Type B pancreatic cell (in vitro differentiated cells): ENCODE measurements at regions not wholly inside any gene's neighbourhood (a gene's known extent, or its start where the extent isn't known, plus 50 kb on each side); places are given as distances from the start of the nearest gene placed in this dataset.

Experiments used
- DNase-seq: peaks from one replicate; pipeline ENCODE4 v3.0.0; 2021; ENCODE audit warnings: mixed read lengths; ENCODE audit not compliant: unreplicated experiment; ENCODE audit errors: extremely low spot score
- H3K27ac Mint-ChIP-seq: 2 replicates; pipeline ENCODE4 v1.8.0; 2021; ENCODE audit warnings: mild to moderate bottlenecking, mixed read lengths
- H3K27me3 Mint-ChIP-seq: 2 replicates; pipeline ENCODE4 v1.8.0; 2021; ENCODE audit warnings: mixed read lengths
- H3K36me3 Mint-ChIP-seq: 2 replicates; pipeline ENCODE4 v1.8.0; 2021; ENCODE audit warnings: mixed read lengths
- H3K4me1 Mint-ChIP-seq: one replicate; pipeline ENCODE4 v1.8.0; 2021; ENCODE audit warnings: mixed read lengths; ENCODE audit not compliant: unreplicated experiment
- H3K4me3 Mint-ChIP-seq: 2 replicates; pipeline ENCODE4 v1.8.0; 2021; ENCODE audit warnings: mild to moderate bottlenecking, mixed read lengths
- H3K9me3 Mint-ChIP-seq: 2 replicates; pipeline ENCODE4 v1.8.0; 2021; ENCODE audit warnings: mixed read lengths
- CTCF ChIP-seq: fragments of 200-600 bp; sonication (generic); conservative IDR thresholded peaks from 2 replicates; pipeline ENCODE4 v1.5.0; 2021; ENCODE audit warnings: antibody characterized with exemption, mild to moderate bottlenecking

- no peak for DNase-seq
- peak overlapping the region; percentile 26 for H3K4me3 Mint-ChIP-seq
- H3K9me3 Mint-ChIP-seq: peaks cover 3% of the 10 kb centered on the region
- no peaks in the 10 kb centered on the region for H3K4me1 Mint-ChIP-seq
- peak overlapping the region; percentile 60 for H3K27ac Mint-ChIP-seq
- H3K36me3 Mint-ChIP-seq: peaks cover 22% of the 10 kb centered on the region
- no peaks in the 10 kb centered on the region for H3K27me3 Mint-ChIP-seq
- TF ChIP-seq CTCF: no peak
These were observed 587.6 kb upstream of the DIPK2B start for GRCh38 chrX:45788315-45788714.

GRCh38 chrX:45784590-45784989, 583.9 kb upstream of the DIPK2B start:
- Mint-ChIP-seq H3K27ac (no peak overlapping the region), H3K36me3 (peaks cover 7% of the 10 kb centered on the region), H3K27me3 (no peaks in the 10 kb centered on the region), H3K4me3 (no peak overlapping the region), H3K4me1 (peaks cover 4% of the 10 kb centered on the region), H3K9me3 (no peaks in the 10 kb centered on the region)
- no peak for TF ChIP-seq CTCF
- no peak for DNase-seq

DNA sequence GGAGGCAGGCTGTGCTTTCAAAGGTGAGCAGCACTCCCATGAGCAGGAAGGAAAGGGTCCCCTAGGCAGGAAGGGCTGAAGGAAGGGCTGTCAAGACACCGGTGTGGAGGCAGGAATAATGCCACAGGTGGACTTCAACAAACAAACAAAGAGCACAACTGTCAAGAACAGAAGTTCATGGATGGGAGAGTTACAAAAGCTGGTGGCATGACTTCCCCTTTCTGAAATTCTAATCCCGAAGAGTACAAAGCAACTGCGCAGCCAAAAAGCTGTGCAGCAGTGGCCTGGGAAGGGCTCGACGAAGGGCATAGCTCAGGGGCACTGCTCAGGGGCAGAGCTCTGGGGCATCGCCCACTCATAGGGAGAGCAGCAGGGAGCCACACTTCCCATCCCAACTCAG, 582.3 kb upstream of the DIPK2B start:
- Mint-ChIP-seq H3K27me3 (no peaks in the 10 kb centered on the region), H3K36me3 (peaks cover 4% of the 10 kb centered on the region)
- no peak for TF ChIP-seq CTCF

GRCh38 chrX:45781901-45782553, 581.4 kb upstream of the DIPK2B start:
- Mint-ChIP-seq H3K36me3 (peaks cover 5% of the 10 kb centered on the region), H3K4me1 (peaks cover 9% of the 10 kb centered on the region), H3K9me3 (peaks cover 2% of the 10 kb centered on the region), H3K27me3 (no peaks in the 10 kb centered on the region), H3K4me3 (peak overlapping the region; percentile 16), H3K27ac (peak overlapping the region; percentile 83)
- no peak for DNase-seq
- no peak for TF ChIP-seq CTCF

More for the DNA sequence above, 582.3 kb upstream of the DIPK2B start:
- Mint-ChIP-seq H3K4me3 (no peak overlapping the region), H3K27ac (peak overlapping the region; percentile 83), H3K4me1 (peaks cover 4% of the 10 kb centered on the region), H3K9me3 (no peaks in the 10 kb centered on the region)
- DNase-seq: no peak

DNA sequence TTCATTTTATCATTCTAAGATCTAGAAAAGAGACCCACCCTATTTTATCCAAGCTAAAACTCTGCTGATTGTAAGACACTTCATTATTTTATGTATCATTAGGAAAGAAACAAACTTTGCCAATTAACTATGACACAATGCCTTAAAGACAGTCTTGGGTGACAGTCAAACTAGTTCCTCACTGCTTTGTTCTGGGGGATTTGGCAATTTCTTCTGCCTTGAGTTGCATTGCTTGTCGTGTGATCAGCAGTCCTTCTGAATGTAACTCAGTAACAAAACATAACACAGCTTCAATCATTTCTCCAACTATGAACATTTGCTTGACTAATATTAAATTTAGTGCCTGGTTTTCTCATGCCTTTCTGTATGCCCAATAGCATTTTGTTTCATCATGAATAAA, 577.9 kb upstream of the DIPK2B start:
- no peak overlapping the region for H3K4me3 Mint-ChIP-seq
- peaks cover 17% of the 10 kb centered on the region for H3K4me1 Mint-ChIP-seq

More for the DNA sequence above, 577.9 kb upstream of the DIPK2B start:
- Mint-ChIP-seq H3K9me3 (peaks cover 6% of the 10 kb centered on the region), H3K36me3 (peaks cover 9% of the 10 kb centered on the region), H3K27ac (no peak overlapping the region), H3K27me3 (no peaks in the 10 kb centered on the region)
- no peak for TF ChIP-seq CTCF
- DNase-seq: no peak
